K562 (cell line): ENCODE measurements at regions not wholly inside any gene's neighbourhood (a gene's known extent, or its start where the extent isn't known, plus 50 kb on each side); places are given as distances from the start of the nearest gene placed in this dataset.

ENCODE experiments used
- ATAC-seq: fragments of 200-7000 bp; cut with Tn5 transposase; 3 replicates; pipeline ENCODE4 v1.9.1; 2020; ENCODE audit warnings: moderate library complexity
- BruUV-seq: library from RNA; stranded (reverse); fragments of 400-500 nt; replicated peaks from 2 replicates; lab custom pipeline; 2021; lab: Mats Ljungman, UMichigan
- CTCF ChIA-PET: fragments of 300-600 bp; formaldehyde crosslinking; extraction: SDS; loops from one replicate; lab custom pipeline; 2021; ENCODE audit warnings: low intra/inter-chr PET ratio; lab: Yijun Ruan, JAX
- POLR2A ChIA-PET: fragments of 300-600, 350-650 bp; sonication (Branson Sonifier 250); formaldehyde crosslinking; extraction: SDS; loops from one replicate; lab custom pipeline; 2021; ENCODE audit warnings: antibody characterized with exemption, inconsistent platforms; lab: Yijun Ruan, JAX
- DNase-seq, 4 experiments: peaks; one replicate each; pipeline versions ENCODE4 v3.0.0 to v3.0.0-alpha.2; 2011 to 2018; ENCODE audit warnings: low spot score in 3 of 4, mixed read lengths in 3 of 4; ENCODE audit errors: extremely low read depth in 1 of 4
- FAIRE-seq: peaks from 2 replicates; lab custom pipeline; 2011; peaks lifted over from hg19 to GRCh38; lab: Jason Lieb, UNC
- H2AFZ ChIP-seq: 2 replicates; pipeline ENCODE4 v1.6.0; 2011; ENCODE audit warnings: low read depth, low read length, control low read depth, inconsistent platforms
- H3K27ac ChIP-seq: fragments of 200-600 bp; 3 replicates; pipeline ENCODE4 v1.8.0; 2011; ENCODE audit warnings: low read depth, mild to moderate bottlenecking, control low read depth, inconsistent platforms, low read length, moderate library complexity, mixed read lengths; ENCODE audit errors: extremely low read depth
- H3K27me3 ChIP-seq, 2 experiments: fragments of 300-600 bp in 1 of 2; 2 replicates in 1 of 2; 3 replicates in 1 of 2; pipeline versions ENCODE4 v1.6.0 to v1.8.0; 2011; ENCODE audit warnings: inconsistent platforms in 2 of 2, low read length in 2 of 2, mild to moderate bottlenecking in 1 of 2, mixed read lengths in 1 of 2, moderate library complexity in 1 of 2; ENCODE audit not compliant: control insufficient read depth in 2 of 2, insufficient read depth in 2 of 2
- H3K36me3 ChIP-seq: fragments of 300-600 bp; 3 replicates; pipeline ENCODE4 v1.8.0; 2011; ENCODE audit warnings: mild to moderate bottlenecking, low read length, inconsistent platforms; ENCODE audit not compliant: control insufficient read depth, insufficient read depth
- H3K4me1 ChIP-seq, 2 experiments: fragments of 200-600 bp in 1 of 2; replicated peaks in 1 of 2; 2 replicates in 1 of 2; 3 replicates in 1 of 2; pipeline versions ENCODE4 v1.5.1 to v1.8.0; 2011; ENCODE audit warnings: inconsistent platforms in 2 of 2, low read length in 2 of 2, mild to moderate bottlenecking in 1 of 2, mixed read lengths in 1 of 2, moderate library complexity in 1 of 2; ENCODE audit not compliant: control insufficient read depth in 2 of 2, insufficient read depth in 2 of 2
- H3K4me2 ChIP-seq: 2 replicates; pipeline ENCODE4 v1.6.1; 2011; ENCODE audit warnings: low read length, control low read depth, inconsistent platforms, mixed read lengths; ENCODE audit not compliant: insufficient read depth
- H3K4me3 ChIP-seq: fragments of 200-600 bp; sonication (generic), shearing (Covaris generic); 2 replicates; pipeline ENCODE4 v1.5.1; 2016; ENCODE audit warnings: control low read depth, inconsistent platforms
- H3K79me2 ChIP-seq: fragments of 200-600 bp; 3 replicates; pipeline ENCODE4 v1.8.0; 2011; ENCODE audit warnings: low read length, inconsistent platforms; ENCODE audit not compliant: control insufficient read depth, insufficient read depth
- H3K9ac ChIP-seq, 2 experiments: 2 replicates each; pipeline versions ENCODE4 v1.6.0 to v1.6.1; 2011; ENCODE audit warnings: low read depth in 2 of 2, low read length in 2 of 2, control low read depth in 1 of 2, inconsistent platforms in 1 of 2, mild to moderate bottlenecking in 1 of 2, mixed read lengths in 1 of 2; ENCODE audit not compliant: insufficient read depth in 1 of 2
- H3K9me1 ChIP-seq: one replicate; pipeline ENCODE4 v1.6.0; 2011; ENCODE audit warnings: inconsistent platforms, mild to moderate bottlenecking, low read length, moderate library complexity; ENCODE audit not compliant: control insufficient read depth, insufficient read depth
- H3K9me3 ChIP-seq: replicated peaks from 2 replicates; pipeline ENCODE4 v1.5.1; 2011; ENCODE audit warnings: low read depth, low read length, inconsistent platforms; ENCODE audit not compliant: control insufficient read depth, insufficient read depth
- H4K20me1 ChIP-seq: replicated peaks from 2 replicates; pipeline ENCODE4 v1.6.1; 2011; ENCODE audit warnings: low read length, inconsistent platforms, mixed read lengths; ENCODE audit not compliant: control insufficient read depth, insufficient read depth
- HOXB6 ChIP-seq: fragments of 250-450 bp; sonication (Bioruptor Pico); IDR thresholded peaks from 2 replicates; pipeline ENCODE4 v1.5.1; 2022; ENCODE audit warnings: mild to moderate bottlenecking, borderline replicate concordance
- NR2C1 ChIP-seq, 2 experiments: fragments of 450-650 bp; IDR thresholded peaks; 2 replicates each; pipeline ENCODE4 v1.6.1; 2017; ENCODE audit warnings: mild to moderate bottlenecking in 2 of 2, antibody characterized with exemption in 1 of 2, inconsistent platforms in 1 of 2, missing compliant biosample characterization in 1 of 2, missing genetic modification characterization in 1 of 2
- PHTF2 ChIP-seq: fragments of 250-450 bp; sonication (Bioruptor Pico); IDR thresholded peaks from 2 replicates; pipeline ENCODE4 v1.5.0; 2021; ENCODE audit warnings: mild to moderate bottlenecking
- TEAD4 ChIP-seq, 2 experiments: sonication (generic) in 1 of 2; formaldehyde crosslinking in 1 of 2; IDR thresholded peaks; 2 replicates each; pipeline versions ENCODE4 v1.6.1 to v1.8.0; 2012 to 2022; ENCODE audit warnings: borderline replicate concordance in 1 of 2, inconsistent platforms in 1 of 2, low read length in 1 of 2, mild to moderate bottlenecking in 1 of 2, missing genetic modification reagents in 1 of 2
- WGBS: fragments of 100-300 bp; shearing (Covaris generic); methylation state at CpG from one replicate; pipeline ENCODE4 v1.1.6; 2016; ENCODE audit warnings: low coverage, mixed read lengths; ENCODE audit not compliant: insufficient coverage; ENCODE audit errors: missing lambda C conversion rate; 5-methylcytosine and 5-hydroxymethylcytosine counted together
- in situ Hi-C: fragments of 300-500 bp; cut with MboI; formaldehyde crosslinking; loops from 4 replicates; pipeline ENCODE4 v1.15.0; 2018; ENCODE audit warnings: inconsistent platforms, mixed read lengths
- intact Hi-C: fragments of 100-400 bp; cut with micrococcal nuclease; formaldehyde crosslinking; loops from 2 replicates; pipeline ENCODE4 v1.14.2; 2022

- 0 out of 4 replicates have a peak overlapping the region, but pooled peaks of 1 of the 2 experiments have one; percentile 43 for H3K9ac ChIP-seq
- H3K9me1 ChIP-seq, result no peaks in the 10 kb centered on the region
- in situ Hi-C loops (no loop called here), intact Hi-C loops (no loop called here)
- H3K36me3 ChIP-seq, result no peaks in the 10 kb centered on the region
- no peaks in the 10 kb centered on the region for H3K9me3 ChIP-seq
- DNase-seq (no peak), ATAC-seq (no peak), FAIRE-seq (no peak)
- no peak overlapping the region for H2AFZ ChIP-seq
- no peaks in the 10 kb centered on the region for H4K20me1 ChIP-seq
- H3K79me2 ChIP-seq, result no peaks in the 10 kb centered on the region
- no TSS peak for BruUV-seq
- no peak overlapping the region for H3K4me2 ChIP-seq
- 27% methylated on average over 19 of the region's 20 CpGs for WGBS
- peaks cover 2 to 32% of the 10 kb centered on the region in 2 experiments; a peak in 2 of 5 replicates for H3K27me3 ChIP-seq
- CTCF ChIA-PET, result no interaction called here
- H3K27ac ChIP-seq, result no peak overlapping the region
- no peak overlapping the region for H3K4me3 ChIP-seq
- TF ChIP-seq TEAD4 (IDR thresholded peaks at IDR 0.05; ENCODE audit: low read length) (no peak), TEAD4 (CRISPR knock-in tag; IDR thresholded peaks at IDR 0.05; ENCODE audit: borderline replicate concordance) (no peak), PHTF2 (CRISPR knock-in tag) (no peak), NR2C1 (IDR thresholded peaks at IDR 0.05) (no peak), NR2C1 (tag; IDR thresholded peaks at IDR 0.05) (no peak), HOXB6 (CRISPR knock-in tag) (no peak)
- POLR2A ChIA-PET, result no interaction called here
- peaks cover 11 to 21% of the 10 kb centered on the region in 2 experiments for H3K4me1 ChIP-seq
These were observed 107.2 kb downstream of the RNASET2 start for GRCh38 chr6:166848979-166849748.
